ENCODE measurements at regions not wholly inside any gene's neighbourhood (a gene's known extent, or its start where the extent isn't known, plus 50 kb on each side); places are given as distances from the start of the nearest gene placed in this dataset.

- no peaks in the 10 kb centered on the region for H3K36me3 ChIP-seq (replicated peaks; ENCODE audit: insufficient read depth, low read length)
- H3K9me2 ChIP-seq (replicated peaks; ENCODE audit: insufficient read depth, low read length): no peaks in the 10 kb centered on the region
- no peak overlapping the region for H3K9ac ChIP-seq (ENCODE audit: low read length)
- no peaks in the 10 kb centered on the region for H4K20me1 ChIP-seq (ENCODE audit: insufficient read depth, low read length)
- no peaks in the 10 kb centered on the region for H3K27me3 ChIP-seq (replicated peaks; ENCODE audit: insufficient read depth, low read length)
- H3K4me3 ChIP-seq (ENCODE audit: low read length): no peak overlapping the region
- no peaks in the 10 kb centered on the region for H3K79me2 ChIP-seq (ENCODE audit: low read length)
- H3K4me2 ChIP-seq (ENCODE audit: low read depth, low read length): no peak overlapping the region
- no peak for DNase-seq
- no peak overlapping the region for H3K27ac ChIP-seq (ENCODE audit: low read length)
- H3K4me1 ChIP-seq (ENCODE audit: low read length): peaks cover 6% of the 10 kb centered on the region; the same call in 1 of the 2 replicates
- H3F3A ChIP-seq (ENCODE audit: insufficient read depth, low read length): no peaks in the 10 kb centered on the region
- no peak overlapping the region for H2AFZ ChIP-seq (ENCODE audit: low read length)
- no peaks in the 10 kb centered on the region for H3K9me3 ChIP-seq (replicated peaks; ENCODE audit: insufficient read depth, low read length)
- TF ChIP-seq CTCF (IDR thresholded peaks at IDR 0.05; ENCODE audit: low read length) (no peak), EZH2phosphoT487 (IDR thresholded peaks at IDR 0.05; ENCODE audit: low read length) (no peak), EZH2 (optimal IDR thresholded peaks at IDR 0.05; ENCODE audit: low read depth, low read length) (no peak)
Observed at GRCh38 chr5:158175934-158176481, 317.1 kb upstream of the CLINT1 start.

GRCh38 chr5:158174918-158175851, 316.2 kb upstream of the CLINT1 start:
- no peaks in the 10 kb centered on the region for H3K9me2 ChIP-seq (replicated peaks; ENCODE audit: insufficient read depth, low read length)
- peak; percentile 68 for DNase-seq
- H4K20me1 ChIP-seq (ENCODE audit: insufficient read depth, low read length): no peaks in the 10 kb centered on the region
- H3K4me3 ChIP-seq (ENCODE audit: low read length): no peak overlapping the region
- no peaks in the 10 kb centered on the region for H3K36me3 ChIP-seq (replicated peaks; ENCODE audit: insufficient read depth, low read length)
- no peak overlapping the region for H3K4me2 ChIP-seq (ENCODE audit: low read depth, low read length)
- no peaks in the 10 kb centered on the region for H3K9me3 ChIP-seq (replicated peaks; ENCODE audit: insufficient read depth, low read length)
- peaks cover 6% of the 10 kb centered on the region; the same call in 1 of the 2 replicates for H3K4me1 ChIP-seq (ENCODE audit: low read length)
- H3K27ac ChIP-seq (ENCODE audit: low read length): no peak overlapping the region
- no peaks in the 10 kb centered on the region for H3F3A ChIP-seq (ENCODE audit: insufficient read depth, low read length)
- H3K27me3 ChIP-seq (replicated peaks; ENCODE audit: insufficient read depth, low read length): no peaks in the 10 kb centered on the region
- H3K9ac ChIP-seq (ENCODE audit: low read length): no peak overlapping the region
- H3K79me2 ChIP-seq (ENCODE audit: low read length): no peaks in the 10 kb centered on the region
- no peak overlapping the region for H2AFZ ChIP-seq (ENCODE audit: low read length)
- TF ChIP-seq CTCF (IDR thresholded peaks at IDR 0.05; ENCODE audit: low read length) (peak; percentile 91), EZH2 (optimal IDR thresholded peaks at IDR 0.05; ENCODE audit: low read depth, low read length) (no peak)

GRCh38 chr5:158174026-158174425, 315.1 kb upstream of the CLINT1 start:
- Histone ChIP-seq H2AFZ (ENCODE audit: low read length) (no peak overlapping the region), H3K4me3 (ENCODE audit: low read length) (no peak overlapping the region), H3K79me2 (ENCODE audit: low read length) (no peaks in the 10 kb centered on the region), H3K4me1 (ENCODE audit: low read length) (peaks cover 6% of the 10 kb centered on the region; the same call in 1 of the 2 replicates), H3F3A (ENCODE audit: insufficient read depth, low read length) (no peaks in the 10 kb centered on the region), H3K4me2 (ENCODE audit: low read depth, low read length) (no peak overlapping the region), H3K36me3 (replicated peaks; ENCODE audit: insufficient read depth, low read length) (no peaks in the 10 kb centered on the region), H3K9me2 (replicated peaks; ENCODE audit: insufficient read depth, low read length) (no peaks in the 10 kb centered on the region), H3K27ac (ENCODE audit: low read length) (no peak overlapping the region), H3K27me3 (replicated peaks; ENCODE audit: insufficient read depth, low read length) (no peaks in the 10 kb centered on the region), H3K9me3 (replicated peaks; ENCODE audit: insufficient read depth, low read length) (no peaks in the 10 kb centered on the region), H3K9ac (ENCODE audit: low read length) (no peak overlapping the region), H4K20me1 (ENCODE audit: insufficient read depth, low read length) (no peaks in the 10 kb centered on the region)
- TF ChIP-seq EZH2 (optimal IDR thresholded peaks at IDR 0.05; ENCODE audit: low read depth, low read length) (no peak), CTCF (IDR thresholded peaks at IDR 0.05; ENCODE audit: low read length) (no peak), EZH2phosphoT487 (IDR thresholded peaks at IDR 0.05; ENCODE audit: low read length) (no peak)
- DNase-seq: no peak

Measured in MM.1S (cell line).